PC-3 (cell line): ENCODE measurements at regions not wholly inside any gene's neighbourhood (a gene's known extent, or its start where the extent isn't known, plus 50 kb on each side); places are given as distances from the start of the nearest gene placed in this dataset.

Source experiments
- ATAC-seq: fragments of 200-7000 bp; cut with Tn5 transposase; 2 replicates; pipeline ENCODE4 v1.9.1; 2020; ENCODE audit warnings: mild to moderate bottlenecking, moderate library complexity
- BruUV-seq: library from RNA; stranded (reverse); fragments of 400-500 nt; replicated peaks from 2 replicates; lab custom pipeline; 2021; lab: Mats Ljungman, UMichigan
- CTCF ChIA-PET: fragments of 300-600 bp; sonication (Branson Sonifier 250); formaldehyde crosslinking; loops from one replicate; lab custom pipeline; 2022; ENCODE audit warnings: antibody characterized with exemption; lab: Charles Lee
- POLR2A ChIA-PET: fragments of 300-600 bp; sonication (Branson Sonifier 250); formaldehyde crosslinking; loops from one replicate; lab custom pipeline; 2022; ENCODE audit warnings: antibody characterized with exemption; ENCODE audit not compliant: unreplicated experiment; lab: Charles Lee
- DNase-seq: peaks from one replicate; pipeline ENCODE4 v3.0.0-alpha.2; 2015
- H2AFZ ChIP-seq: fragments of 300-600 bp; sonication (generic); 2 replicates; pipeline ENCODE4 v1.6.0; 2016; ENCODE audit warnings: antibody characterized with exemption, low read length
- H3F3A ChIP-seq: fragments of 300-600 bp; sonication (generic); one replicate; pipeline ENCODE4 v1.6.0; 2017; ENCODE audit warnings: antibody characterized with exemption, low read length, control low read depth, mild to moderate bottlenecking; ENCODE audit not compliant: unreplicated experiment
- H3K27ac ChIP-seq: fragments of 300-600 bp; sonication (generic); 2 replicates; pipeline ENCODE4 v1.5.1; 2016; ENCODE audit warnings: mild to moderate bottlenecking, low read length
- H3K27me3 ChIP-seq: fragments of 300-600 bp; sonication (generic); 2 replicates; pipeline ENCODE4 v1.6.1; 2016; ENCODE audit warnings: low read length, mixed read lengths
- H3K36me3 ChIP-seq: fragments of 300-600 bp; sonication (generic); 2 replicates; pipeline ENCODE4 v1.6.1; 2016; ENCODE audit warnings: low read depth, mixed run types, low read length, mixed read lengths
- H3K4me1 ChIP-seq: fragments of 300-600 bp; sonication (generic); 2 replicates; pipeline ENCODE4 v1.5.1; 2016; ENCODE audit warnings: low read length; ENCODE audit not compliant: insufficient read depth
- H3K4me2 ChIP-seq: fragments of 300-600 bp; sonication (generic); 2 replicates; pipeline ENCODE4 v1.6.0; 2016; ENCODE audit warnings: low read length
- H3K4me3 ChIP-seq: fragments of 300-600 bp; sonication (generic); 2 replicates; pipeline ENCODE4 v1.5.1; 2016; ENCODE audit warnings: mild to moderate bottlenecking, low read length, mixed read lengths
- H3K79me2 ChIP-seq: fragments of 300-600 bp; sonication (generic); 2 replicates; pipeline ENCODE4 v1.6.1; 2017; ENCODE audit warnings: low read length, mixed read lengths
- H3K9ac ChIP-seq: fragments of 300-600 bp; sonication (generic); 2 replicates; pipeline ENCODE4 v1.6.0; 2016; ENCODE audit warnings: mild to moderate bottlenecking, low read length
- H3K9me2 ChIP-seq: fragments of 300-600 bp; sonication (generic); replicated peaks from 2 replicates; pipeline ENCODE4 v1.6.1; 2016; ENCODE audit warnings: mixed run types, low read length, mixed read lengths
- H3K9me3 ChIP-seq: fragments of 300-600 bp; sonication (generic); 2 replicates; pipeline ENCODE4 v1.6.1; 2016; ENCODE audit warnings: low read length, mixed read lengths
- H4K20me1 ChIP-seq: fragments of 300-600 bp; sonication (generic); 2 replicates; pipeline ENCODE4 v1.6.1; 2016; ENCODE audit warnings: low read length, mixed read lengths
- EZH2 ChIP-seq: fragments of 300-600 bp; sonication (generic); IDR thresholded peaks from one replicate; pipeline ENCODE4 v1.6.1; 2017; ENCODE audit warnings: antibody characterized with exemption, mild to moderate bottlenecking, low read length; ENCODE audit not compliant: unreplicated experiment
- EZH2phosphoT487 ChIP-seq: fragments of 300-600 bp; sonication (generic); IDR thresholded peaks from 2 replicates; pipeline ENCODE4 v1.6.1; 2018; ENCODE audit warnings: mild to moderate bottlenecking, antibody characterized with exemption, low read length, borderline replicate concordance
- intact Hi-C: fragments of 100-400 bp; cut with micrococcal nuclease; formaldehyde crosslinking; loops from 2 replicates; pipeline ENCODE4 v1.9.0; 2023
- TF ChIP-seq, protein P1 (sequence below): fragments of 300-600 bp; sonication (generic); conservative IDR thresholded peaks from 2 replicates; pipeline ENCODE4 v1.5.1; 2017; ENCODE audit warnings: antibody characterized with exemption, low read depth, mild to moderate bottlenecking, low read length

DNA sequence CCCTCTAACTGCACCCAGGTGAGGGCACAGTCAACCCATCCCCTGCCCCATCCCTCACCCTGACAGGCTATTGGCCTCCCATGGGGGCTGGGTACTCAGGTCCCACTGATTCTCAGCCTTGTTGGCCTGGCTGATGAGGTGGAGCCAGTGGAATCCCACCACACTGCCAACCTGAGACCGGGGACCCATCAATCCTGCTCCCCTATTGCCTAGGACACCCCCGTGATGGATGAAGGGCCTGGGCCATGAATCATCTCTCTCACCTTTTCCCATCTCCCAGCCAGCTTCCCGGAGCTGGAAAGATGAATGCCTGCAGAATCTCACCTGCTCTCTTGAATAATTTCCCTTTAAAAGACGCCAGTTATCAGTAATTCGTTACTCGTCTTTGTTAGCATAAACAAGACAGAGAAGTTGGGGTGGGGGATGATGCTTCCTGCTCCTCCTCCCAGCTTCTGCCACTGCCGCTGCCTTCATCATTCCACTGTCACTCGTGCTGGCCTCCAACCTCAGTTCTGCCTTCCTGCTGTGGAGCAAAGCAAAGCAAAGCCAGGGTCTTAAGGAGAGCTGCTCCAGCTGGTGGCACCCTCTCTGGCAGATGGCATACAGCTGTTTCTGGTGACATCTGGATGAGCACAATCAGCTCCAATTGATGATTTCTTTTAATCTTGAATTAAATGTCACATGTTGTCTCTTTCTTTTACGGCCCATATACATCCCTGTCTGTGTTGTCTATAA, 204.0 kb upstream of the NECTIN1 start:
- H3K27me3 ChIP-seq, result peaks cover 89% of the 10 kb centered on the region
- no TSS peak for BruUV-seq
- no peaks in the 10 kb centered on the region for H3K79me2 ChIP-seq
- no peaks in the 10 kb centered on the region for H4K20me1 ChIP-seq
- no peaks in the 10 kb centered on the region for H3K4me1 ChIP-seq
- ChIA-PET POLR2A (no interaction called here), CTCF (no interaction called here)
- no peaks in the 10 kb centered on the region for H3K9me3 ChIP-seq
- TF ChIP-seq, protein P1, sequence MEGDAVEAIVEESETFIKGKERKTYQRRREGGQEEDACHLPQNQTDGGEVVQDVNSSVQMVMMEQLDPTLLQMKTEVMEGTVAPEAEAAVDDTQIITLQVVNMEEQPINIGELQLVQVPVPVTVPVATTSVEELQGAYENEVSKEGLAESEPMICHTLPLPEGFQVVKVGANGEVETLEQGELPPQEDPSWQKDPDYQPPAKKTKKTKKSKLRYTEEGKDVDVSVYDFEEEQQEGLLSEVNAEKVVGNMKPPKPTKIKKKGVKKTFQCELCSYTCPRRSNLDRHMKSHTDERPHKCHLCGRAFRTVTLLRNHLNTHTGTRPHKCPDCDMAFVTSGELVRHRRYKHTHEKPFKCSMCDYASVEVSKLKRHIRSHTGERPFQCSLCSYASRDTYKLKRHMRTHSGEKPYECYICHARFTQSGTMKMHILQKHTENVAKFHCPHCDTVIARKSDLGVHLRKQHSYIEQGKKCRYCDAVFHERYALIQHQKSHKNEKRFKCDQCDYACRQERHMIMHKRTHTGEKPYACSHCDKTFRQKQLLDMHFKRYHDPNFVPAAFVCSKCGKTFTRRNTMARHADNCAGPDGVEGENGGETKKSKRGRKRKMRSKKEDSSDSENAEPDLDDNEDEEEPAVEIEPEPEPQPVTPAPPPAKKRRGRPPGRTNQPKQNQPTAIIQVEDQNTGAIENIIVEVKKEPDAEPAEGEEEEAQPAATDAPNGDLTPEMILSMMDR, result no peak
- no peak for TF ChIP-seq EZH2phosphoT487
- no peak for TF ChIP-seq EZH2
- ATAC-seq (no peak), DNase-seq (no peak)
- H3K27ac ChIP-seq, result no peak overlapping the region
- H3F3A ChIP-seq, result no peaks in the 10 kb centered on the region
- no peak overlapping the region for H3K4me3 ChIP-seq
- intact Hi-C loops, result no loop called here
- H3K9ac ChIP-seq, result no peak overlapping the region
- H2AFZ ChIP-seq, result no peak overlapping the region
- no peaks in the 10 kb centered on the region for H3K36me3 ChIP-seq
- no peaks in the 10 kb centered on the region for H3K9me2 ChIP-seq
- H3K4me2 ChIP-seq, result no peak overlapping the region

DNA sequence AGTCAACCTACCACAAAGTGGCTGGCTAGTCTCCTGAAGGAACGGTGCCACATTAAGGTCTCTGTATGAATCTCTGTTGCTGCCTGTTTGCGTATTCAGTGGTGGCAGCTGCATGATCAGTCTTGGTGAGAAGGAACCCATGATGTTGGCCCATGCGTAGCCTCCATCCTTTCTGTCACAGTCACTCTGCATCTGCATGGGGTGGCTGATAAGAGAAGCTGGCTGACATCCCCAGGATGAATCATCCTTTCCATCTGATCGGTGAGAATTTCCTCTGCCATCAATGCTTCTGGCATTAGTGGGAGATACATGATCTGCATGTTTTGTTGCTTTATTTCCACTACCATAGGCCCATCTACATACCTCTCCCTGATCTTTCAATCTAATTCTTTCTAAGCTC, 199.0 kb upstream of the NECTIN1 start:
- Histone ChIP-seq H3K4me1 (no peaks in the 10 kb centered on the region), H3F3A (no peaks in the 10 kb centered on the region), H2AFZ (no peak overlapping the region), H3K27ac (no peak overlapping the region), H3K4me3 (no peak overlapping the region), H3K9ac (no peak overlapping the region), H3K36me3 (no peaks in the 10 kb centered on the region), H3K79me2 (no peaks in the 10 kb centered on the region), H3K9me2 (no peaks in the 10 kb centered on the region), H4K20me1 (no peaks in the 10 kb centered on the region), H3K9me3 (no peaks in the 10 kb centered on the region), H3K4me2 (no peak overlapping the region), H3K27me3 (peaks cover 91% of the 10 kb centered on the region)
- BruUV-seq, result no TSS peak
- CTCF ChIA-PET, result no interaction called here
- no peak for DNase-seq
- TF ChIP-seq EZH2phosphoT487, result no peak
- TF ChIP-seq, protein P1, result no peak
- TF ChIP-seq EZH2, result no peak
- ATAC-seq, result no peak
- intact Hi-C loops, result no loop called here
- POLR2A ChIA-PET, result no interaction called here

DNA sequence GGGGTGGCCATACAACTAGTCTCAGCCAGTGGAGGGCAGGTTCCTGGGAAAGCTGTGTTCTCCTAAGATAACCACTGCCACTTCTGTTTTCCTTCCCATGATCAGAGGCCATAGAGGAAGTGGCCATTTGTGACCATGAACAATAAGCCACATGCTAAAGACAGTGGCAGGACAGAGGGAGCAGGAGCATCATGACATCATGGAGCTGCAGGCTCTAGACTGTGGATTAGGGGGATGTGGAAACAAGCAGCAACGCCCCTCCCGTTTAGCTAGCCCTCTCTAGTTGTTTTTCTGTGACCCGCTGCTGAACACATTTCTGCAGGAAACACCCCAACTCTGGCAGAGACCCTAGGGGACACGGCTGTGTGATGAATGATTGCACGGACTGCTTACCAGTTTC, 195.0 kb upstream of the NECTIN1 start:
- no peak for ATAC-seq
- Histone ChIP-seq H3K9me3 (no peaks in the 10 kb centered on the region), H4K20me1 (no peaks in the 10 kb centered on the region), H3K9me2 (no peaks in the 10 kb centered on the region), H3K27me3 (peaks cover 98% of the 10 kb centered on the region), H3F3A (no peaks in the 10 kb centered on the region), H3K4me2 (no peak overlapping the region), H3K4me1 (no peaks in the 10 kb centered on the region), H3K4me3 (no peak overlapping the region), H3K79me2 (no peaks in the 10 kb centered on the region), H3K36me3 (no peaks in the 10 kb centered on the region), H3K27ac (no peak overlapping the region), H3K9ac (no peak overlapping the region), H2AFZ (no peak overlapping the region)
- BruUV-seq, result no TSS peak
- intact Hi-C loops, result no loop called here
- TF ChIP-seq EZH2, result no peak
- TF ChIP-seq, protein P1, result no peak
- TF ChIP-seq EZH2phosphoT487, result no peak
- DNase-seq, result no peak
- POLR2A ChIA-PET, result no interaction called here
- CTCF ChIA-PET, result no interaction called here
